AG10803 (cell line): ENCODE measurements at regions not wholly inside any gene's neighbourhood (a gene's known extent, or its start where the extent isn't known, plus 50 kb on each side); places are given as distances from the start of the nearest gene placed in this dataset.

Experiments used
- DNase-seq: peaks from one replicate; pipeline ENCODE4 v3.0.0; 2010; ENCODE audit warnings: low read depth
- H3K4me3 ChIP-seq: 2 replicates; pipeline ENCODE4 v1.5.1; 2011; ENCODE audit warnings: mild to moderate bottlenecking, low read length, control low read depth
- TF ChIP-seq, protein P1 (sequence below): conservative IDR thresholded peaks from 2 replicates; pipeline ENCODE4 v1.5.1; 2011; ENCODE audit warnings: mild to moderate bottlenecking, low read length, control low read depth, inconsistent platforms

GRCh38 chr5:117486261-117486660 lies 911.6 kb upstream of the SEMA6A start:
- TF ChIP-seq, protein P1, sequence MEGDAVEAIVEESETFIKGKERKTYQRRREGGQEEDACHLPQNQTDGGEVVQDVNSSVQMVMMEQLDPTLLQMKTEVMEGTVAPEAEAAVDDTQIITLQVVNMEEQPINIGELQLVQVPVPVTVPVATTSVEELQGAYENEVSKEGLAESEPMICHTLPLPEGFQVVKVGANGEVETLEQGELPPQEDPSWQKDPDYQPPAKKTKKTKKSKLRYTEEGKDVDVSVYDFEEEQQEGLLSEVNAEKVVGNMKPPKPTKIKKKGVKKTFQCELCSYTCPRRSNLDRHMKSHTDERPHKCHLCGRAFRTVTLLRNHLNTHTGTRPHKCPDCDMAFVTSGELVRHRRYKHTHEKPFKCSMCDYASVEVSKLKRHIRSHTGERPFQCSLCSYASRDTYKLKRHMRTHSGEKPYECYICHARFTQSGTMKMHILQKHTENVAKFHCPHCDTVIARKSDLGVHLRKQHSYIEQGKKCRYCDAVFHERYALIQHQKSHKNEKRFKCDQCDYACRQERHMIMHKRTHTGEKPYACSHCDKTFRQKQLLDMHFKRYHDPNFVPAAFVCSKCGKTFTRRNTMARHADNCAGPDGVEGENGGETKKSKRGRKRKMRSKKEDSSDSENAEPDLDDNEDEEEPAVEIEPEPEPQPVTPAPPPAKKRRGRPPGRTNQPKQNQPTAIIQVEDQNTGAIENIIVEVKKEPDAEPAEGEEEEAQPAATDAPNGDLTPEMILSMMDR: no peak
- H3K4me3 ChIP-seq: no peak overlapping the region
- no peak for DNase-seq

- TF ChIP-seq, protein P1: no peak
- H3K4me3 ChIP-seq: no peak overlapping the region
- DNase-seq: no peak
Measured at GRCh38 chr5:117475919-117476318, 901.3 kb upstream of the SEMA6A start.

GRCh38 chr5:117473165-117473564 lies 898.5 kb upstream of the SEMA6A start:
- H3K4me3 ChIP-seq: no peak overlapping the region
- TF ChIP-seq, protein P1: no peak
- no peak for DNase-seq

GRCh38 chr5:117463881-117464570 lies 889.4 kb upstream of the SEMA6A start:
- DNase-seq: no peak
- TF ChIP-seq, protein P1: no peak
- no peak overlapping the region for H3K4me3 ChIP-seq

GRCh38 chr5:117461966-117462365 lies 887.3 kb upstream of the SEMA6A start:
- H3K4me3 ChIP-seq: no peak overlapping the region
- TF ChIP-seq, protein P1: no peak
- DNase-seq: no peak

DNA sequence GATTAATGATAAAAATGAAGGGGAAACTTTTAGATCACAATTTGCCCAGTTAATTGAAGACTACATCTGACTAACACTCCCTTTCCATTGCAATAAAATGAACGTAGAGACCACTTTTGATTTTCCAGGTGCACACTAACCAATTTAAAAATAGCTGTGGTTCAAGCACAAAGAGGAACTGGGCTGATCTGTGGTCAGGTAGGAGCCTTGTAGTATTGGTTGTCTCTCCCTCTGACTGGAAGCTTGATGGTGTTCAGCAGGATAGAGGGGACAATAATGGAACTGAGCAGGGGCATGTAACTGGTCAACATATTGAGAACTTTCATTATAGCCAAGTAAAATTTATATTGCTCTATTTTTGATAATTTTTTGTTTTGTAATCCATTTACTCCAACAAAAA lies 886.8 kb upstream of the SEMA6A start:
- TF ChIP-seq, protein P1: no peak
- no peak overlapping the region for H3K4me3 ChIP-seq

DNA sequence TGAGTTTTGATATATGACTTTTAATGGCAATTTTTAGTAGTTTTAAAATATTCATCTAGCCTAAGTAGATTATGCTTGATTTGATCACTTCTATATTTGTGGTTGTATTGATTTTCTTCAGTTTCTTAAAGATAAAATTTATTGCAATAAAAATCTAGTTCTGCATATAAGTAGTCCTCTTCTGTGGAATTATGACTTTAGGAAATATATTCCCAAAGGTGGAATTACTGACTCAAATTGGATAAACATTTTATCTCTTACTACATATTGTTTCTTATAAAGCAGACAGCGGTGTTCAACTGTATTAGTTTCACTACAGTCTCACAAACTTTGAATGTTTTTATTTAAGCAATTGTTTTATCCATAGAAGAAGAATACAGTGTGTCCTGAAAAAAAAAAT lies 883.0 kb upstream of the SEMA6A start:
- DNase-seq: no peak
- TF ChIP-seq, protein P1: no peak
- no peak overlapping the region for H3K4me3 ChIP-seq

More for the DNA sequence above, 886.8 kb upstream of the SEMA6A start:
- DNase-seq: no peak
